HUES48 (cell line): ENCODE measurements at regions not wholly inside any gene's neighbourhood (a gene's known extent, or its start where the extent isn't known, plus 50 kb on each side); places are given as distances from the start of the nearest gene placed in this dataset.

Experiments
- H3K27ac ChIP-seq: one replicate; pipeline ENCODE4 v1.7.0; 2013; ENCODE audit warnings: low read depth, low read length, inconsistent platforms
- H3K27me3 ChIP-seq: 2 replicates; pipeline ENCODE4 v1.6.1; 2013; ENCODE audit warnings: mild to moderate bottlenecking, low read length; ENCODE audit not compliant: control insufficient read depth, insufficient read depth
- H3K36me3 ChIP-seq: 2 replicates; pipeline ENCODE4 v1.6.1; 2013; ENCODE audit warnings: low read length; ENCODE audit not compliant: control insufficient read depth, insufficient read depth
- H3K4me1 ChIP-seq: 2 replicates; pipeline ENCODE4 v1.6.1; 2013; ENCODE audit warnings: mild to moderate bottlenecking, low read length; ENCODE audit not compliant: control insufficient read depth, insufficient read depth
- H3K4me3 ChIP-seq: 2 replicates; pipeline ENCODE4 v1.5.1; 2013; ENCODE audit warnings: mild to moderate bottlenecking, low read depth, low read length
- H3K9ac ChIP-seq: 2 replicates; pipeline ENCODE4 v1.6.1; 2013; ENCODE audit warnings: mild to moderate bottlenecking, low read depth, low read length, moderate library complexity
- H3K9me3 ChIP-seq: 2 replicates; pipeline ENCODE4 v1.6.1; 2013; ENCODE audit warnings: low read length; ENCODE audit not compliant: control insufficient read depth, insufficient read depth

GRCh38 chr2:193272011-193272410, 1077.3 kb upstream of the TMEFF2 start:
- Histone ChIP-seq H3K27ac (no peak overlapping the region), H3K9ac (no peak overlapping the region), H3K4me3 (no peak overlapping the region), H3K36me3 (no peaks in the 10 kb centered on the region), H3K27me3 (no peaks in the 10 kb centered on the region), H3K4me1 (no peaks in the 10 kb centered on the region), H3K9me3 (no peaks in the 10 kb centered on the region)

GRCh38 chr2:193270816-193271215, 1076.1 kb upstream of the TMEFF2 start:
- Histone ChIP-seq H3K36me3 (no peaks in the 10 kb centered on the region), H3K27me3 (no peaks in the 10 kb centered on the region), H3K27ac (no peak overlapping the region), H3K9me3 (no peaks in the 10 kb centered on the region), H3K4me3 (no peak overlapping the region), H3K9ac (no peak overlapping the region), H3K4me1 (no peaks in the 10 kb centered on the region)

DNA sequence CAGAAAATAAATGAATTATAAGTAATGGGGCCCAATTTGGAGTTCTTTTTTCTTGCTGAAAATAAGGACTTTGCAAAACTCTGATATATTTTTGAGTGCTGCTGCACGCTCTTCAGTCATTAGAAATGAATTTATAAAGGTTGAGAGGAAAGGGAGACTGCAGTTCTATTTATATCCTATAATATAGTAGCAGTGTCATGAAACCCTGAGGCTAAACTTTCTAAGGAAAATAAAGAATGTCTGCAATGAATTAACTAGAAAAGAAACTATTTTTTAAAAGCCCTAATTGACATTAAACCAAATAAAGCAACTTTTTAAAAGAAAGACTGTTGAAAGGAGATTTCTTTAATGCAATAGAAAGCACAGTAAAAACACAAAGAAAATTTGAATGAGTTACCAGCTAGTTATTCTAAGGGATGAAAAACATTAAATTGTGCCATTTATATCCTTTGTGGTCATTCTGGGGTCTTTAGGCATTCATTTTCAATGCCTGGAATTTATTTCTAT, 1072.8 kb upstream of the TMEFF2 start:
- Histone ChIP-seq H3K36me3 (no peaks in the 10 kb centered on the region), H3K9me3 (no peaks in the 10 kb centered on the region), H3K4me1 (no peaks in the 10 kb centered on the region), H3K27ac (no peak overlapping the region), H3K27me3 (no peaks in the 10 kb centered on the region), H3K9ac (no peak overlapping the region), H3K4me3 (no peak overlapping the region)

DNA sequence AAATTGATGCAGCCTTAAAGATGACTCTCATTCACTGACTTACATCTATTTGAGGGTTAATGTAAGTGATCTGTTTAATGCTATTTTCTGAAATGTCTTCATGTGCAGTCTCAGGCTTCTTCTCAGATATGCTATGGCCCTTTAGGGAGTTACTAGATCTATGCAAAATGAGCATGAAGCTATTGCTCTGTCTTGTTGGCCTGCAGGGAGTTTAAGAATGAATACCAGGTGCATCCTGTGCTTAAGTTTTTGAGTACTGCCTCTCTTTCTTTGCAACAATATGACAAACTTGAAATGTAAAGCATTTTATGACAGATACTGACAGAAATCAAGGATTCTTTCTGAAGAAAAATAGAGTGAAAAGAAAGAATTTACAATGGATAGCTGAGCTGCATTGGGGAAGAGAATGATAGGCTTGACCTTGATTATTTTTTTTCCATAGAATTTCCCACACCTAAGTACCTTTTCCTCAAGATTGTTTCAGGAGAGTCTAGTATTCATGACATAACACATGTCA, 1058.3 kb upstream of the TMEFF2 start:
- Histone ChIP-seq H3K36me3 (no peaks in the 10 kb centered on the region), H3K4me1 (peaks cover 7% of the 10 kb centered on the region; the same call in 1 of the 2 replicates), H3K27me3 (no peaks in the 10 kb centered on the region), H3K9ac (no peak overlapping the region), H3K9me3 (no peaks in the 10 kb centered on the region), H3K27ac (no peak overlapping the region), H3K4me3 (no peak overlapping the region)

DNA sequence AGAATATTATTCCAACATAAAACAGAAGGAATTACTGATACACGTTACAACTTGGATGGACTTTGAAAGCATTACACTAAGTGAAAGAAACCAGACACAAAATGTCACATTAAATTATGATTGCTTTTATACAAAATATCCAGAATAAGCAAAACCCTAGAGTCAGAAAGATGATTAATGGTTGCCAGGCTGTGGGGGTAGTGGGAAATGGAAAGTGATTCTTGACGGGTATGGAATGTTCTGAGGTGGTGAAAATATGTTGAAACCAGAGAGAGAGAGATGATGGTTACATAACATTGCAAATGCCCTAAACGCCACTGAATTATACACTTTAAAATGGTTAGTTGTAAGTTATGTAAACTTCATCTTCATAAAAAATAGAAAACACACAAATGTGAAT, 1057.2 kb upstream of the TMEFF2 start:
- H3K9me3 ChIP-seq, result no peaks in the 10 kb centered on the region
- no peak overlapping the region for H3K4me3 ChIP-seq
- no peak overlapping the region for H3K27ac ChIP-seq
- no peak overlapping the region for H3K9ac ChIP-seq
- peaks cover 7% of the 10 kb centered on the region; the same call in 1 of the 2 replicates for H3K4me1 ChIP-seq
- H3K36me3 ChIP-seq, result no peaks in the 10 kb centered on the region
- H3K27me3 ChIP-seq, result no peaks in the 10 kb centered on the region

- no peak overlapping the region for H3K4me3 ChIP-seq
- H3K36me3 ChIP-seq, result no peaks in the 10 kb centered on the region
- peaks cover 7% of the 10 kb centered on the region; the same call in 1 of the 2 replicates for H3K4me1 ChIP-seq
- no peak overlapping the region for H3K9ac ChIP-seq
- no peaks in the 10 kb centered on the region for H3K9me3 ChIP-seq
- no peaks in the 10 kb centered on the region for H3K27me3 ChIP-seq
- no peak overlapping the region for H3K27ac ChIP-seq
These were observed 1055.7 kb upstream of the TMEFF2 start for GRCh38 chr2:193250389-193250788.

DNA sequence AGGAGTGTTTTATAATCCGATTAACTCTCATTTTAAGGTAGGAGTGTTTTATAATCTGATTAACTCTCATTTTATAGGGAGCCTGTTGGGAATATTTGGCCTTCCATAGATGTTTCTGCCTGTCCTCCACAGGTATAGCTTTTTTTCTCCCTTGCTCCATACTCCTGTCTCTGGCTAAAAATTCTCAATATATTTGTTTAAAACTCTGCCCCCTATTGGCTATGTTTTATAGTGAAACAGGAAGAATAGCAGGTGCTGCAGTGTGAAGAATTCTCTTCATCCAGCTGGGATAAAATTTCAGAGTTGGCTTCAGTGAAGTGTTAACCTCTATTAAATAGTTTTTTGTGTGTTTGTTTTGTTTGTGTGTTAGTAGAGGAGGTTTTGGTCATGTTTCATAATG, 1046.0 kb upstream of the TMEFF2 start:
- Histone ChIP-seq H3K4me1 (no peaks in the 10 kb centered on the region), H3K4me3 (no peak overlapping the region), H3K27ac (no peak overlapping the region), H3K9me3 (no peaks in the 10 kb centered on the region), H3K27me3 (no peaks in the 10 kb centered on the region), H3K9ac (no peak overlapping the region), H3K36me3 (no peaks in the 10 kb centered on the region)

DNA sequence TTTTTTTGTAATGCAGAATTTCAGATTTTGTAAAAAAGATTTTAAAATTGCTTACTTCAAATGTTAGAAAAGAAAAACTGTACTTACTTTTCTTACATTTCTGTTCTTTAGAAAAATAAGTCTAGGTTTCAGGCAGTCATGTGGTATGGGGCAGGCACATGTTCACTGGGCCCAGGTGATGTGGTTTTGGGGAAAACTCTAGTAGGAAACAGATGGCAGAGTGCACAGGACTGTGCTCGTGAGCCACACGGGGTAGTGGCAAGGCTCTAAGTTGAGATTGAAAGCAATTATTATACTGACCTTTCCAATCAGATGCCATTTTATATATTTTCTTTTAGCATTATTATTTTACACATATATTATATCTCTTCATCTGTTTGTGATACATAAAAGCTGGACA, 1036.9 kb upstream of the TMEFF2 start:
- H3K27me3 ChIP-seq, result no peaks in the 10 kb centered on the region
- no peak overlapping the region for H3K4me3 ChIP-seq
- no peaks in the 10 kb centered on the region for H3K36me3 ChIP-seq
- H3K27ac ChIP-seq, result no peak overlapping the region
- H3K9me3 ChIP-seq, result no peaks in the 10 kb centered on the region
- H3K4me1 ChIP-seq, result no peaks in the 10 kb centered on the region
- no peak overlapping the region for H3K9ac ChIP-seq

DNA sequence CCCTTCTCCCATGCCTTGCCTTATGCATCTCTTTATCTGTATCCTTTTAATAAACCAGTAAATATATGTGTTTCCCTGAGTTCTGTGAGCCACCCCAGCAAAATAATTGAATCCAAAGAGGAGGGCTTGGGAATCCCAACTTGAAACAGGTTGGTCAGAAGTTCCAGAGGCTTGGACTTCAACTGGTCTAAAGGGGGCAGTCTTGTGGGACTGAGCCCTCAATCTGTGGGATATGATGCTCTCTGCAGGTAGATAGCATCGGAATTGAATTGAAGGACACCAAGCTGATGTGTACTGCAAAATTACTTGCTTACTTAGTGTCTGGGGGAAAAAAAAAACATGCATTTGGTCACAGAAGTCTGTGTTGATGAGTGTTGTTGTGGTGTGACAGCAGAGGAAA, 1033.5 kb upstream of the TMEFF2 start:
- H3K27me3 ChIP-seq, result no peaks in the 10 kb centered on the region
- no peak overlapping the region for H3K4me3 ChIP-seq
- no peak overlapping the region for H3K27ac ChIP-seq
- H3K9ac ChIP-seq, result no peak overlapping the region
- no peaks in the 10 kb centered on the region for H3K36me3 ChIP-seq
- no peaks in the 10 kb centered on the region for H3K4me1 ChIP-seq
- H3K9me3 ChIP-seq, result no peaks in the 10 kb centered on the region

DNA sequence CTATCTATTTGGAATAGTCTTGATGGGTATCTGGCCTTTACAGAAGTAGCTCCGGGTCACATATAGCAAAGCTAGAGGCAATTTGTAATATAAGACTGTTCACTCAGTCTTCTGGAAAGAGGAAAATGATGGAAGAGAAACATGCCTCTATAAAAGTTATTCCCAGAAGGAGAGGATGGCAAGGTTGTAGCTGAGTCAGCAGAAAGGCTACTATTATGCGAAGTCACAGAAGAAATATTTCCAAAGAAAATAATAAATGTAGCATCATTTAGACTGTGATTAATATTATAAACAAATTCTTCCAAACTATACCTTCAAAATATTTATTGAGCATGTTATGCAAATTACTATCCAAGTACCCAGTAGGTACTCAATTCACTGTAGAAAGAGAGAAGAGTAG, 1027.7 kb upstream of the TMEFF2 start:
- no peaks in the 10 kb centered on the region for H3K27me3 ChIP-seq
- H3K4me1 ChIP-seq, result no peaks in the 10 kb centered on the region
- H3K4me3 ChIP-seq, result no peak overlapping the region
- H3K9ac ChIP-seq, result no peak overlapping the region
- H3K36me3 ChIP-seq, result no peaks in the 10 kb centered on the region
- H3K27ac ChIP-seq, result no peak overlapping the region
- no peaks in the 10 kb centered on the region for H3K9me3 ChIP-seq

GRCh38 chr2:193219413-193219812, 1024.7 kb upstream of the TMEFF2 start:
- Histone ChIP-seq H3K9me3 (no peaks in the 10 kb centered on the region), H3K9ac (no peak overlapping the region), H3K36me3 (no peaks in the 10 kb centered on the region), H3K27ac (no peak overlapping the region), H3K27me3 (no peaks in the 10 kb centered on the region), H3K4me3 (no peak overlapping the region), H3K4me1 (no peaks in the 10 kb centered on the region)

- H3K9me3 ChIP-seq, result 0 out of 2 replicates have a peak, but pooled peaks cover 2% of the 10 kb centered on the region
- no peak overlapping the region for H3K9ac ChIP-seq
- H3K27ac ChIP-seq, result no peak overlapping the region
- H3K4me3 ChIP-seq, result no peak overlapping the region
- H3K36me3 ChIP-seq, result no peaks in the 10 kb centered on the region
- H3K27me3 ChIP-seq, result no peaks in the 10 kb centered on the region
- H3K4me1 ChIP-seq, result no peaks in the 10 kb centered on the region
These were observed 1006.9 kb upstream of the TMEFF2 start for GRCh38 chr2:193201583-193201982.
